22Rv1 (cell line): ENCODE measurements at regions not wholly inside any gene's neighbourhood (a gene's known extent, or its start where the extent isn't known, plus 50 kb on each side); places are given as distances from the start of the nearest gene placed in this dataset.

Experiments used
- H3K27ac ChIP-seq: fragments of 450-650 bp; 2 replicates; pipeline ENCODE4 v1.5.1; 2017
- ZFX ChIP-seq: fragments of 450-650 bp; IDR thresholded peaks from 2 replicates; pipeline ENCODE4 v1.6.1; 2017; ENCODE audit warnings: antibody characterized with exemption, borderline replicate concordance
- TF ChIP-seq, protein P1 (sequence below): fragments of 450-650 bp; IDR thresholded peaks from 2 replicates; pipeline ENCODE4 v1.5.1; 2017; ENCODE audit warnings: mild to moderate bottlenecking

GRCh38 chr17:71922439-71922838 is 198.4 kb upstream of the SOX9 start:
- H3K27ac ChIP-seq: no peak overlapping the region
- TF ChIP-seq, protein P1, sequence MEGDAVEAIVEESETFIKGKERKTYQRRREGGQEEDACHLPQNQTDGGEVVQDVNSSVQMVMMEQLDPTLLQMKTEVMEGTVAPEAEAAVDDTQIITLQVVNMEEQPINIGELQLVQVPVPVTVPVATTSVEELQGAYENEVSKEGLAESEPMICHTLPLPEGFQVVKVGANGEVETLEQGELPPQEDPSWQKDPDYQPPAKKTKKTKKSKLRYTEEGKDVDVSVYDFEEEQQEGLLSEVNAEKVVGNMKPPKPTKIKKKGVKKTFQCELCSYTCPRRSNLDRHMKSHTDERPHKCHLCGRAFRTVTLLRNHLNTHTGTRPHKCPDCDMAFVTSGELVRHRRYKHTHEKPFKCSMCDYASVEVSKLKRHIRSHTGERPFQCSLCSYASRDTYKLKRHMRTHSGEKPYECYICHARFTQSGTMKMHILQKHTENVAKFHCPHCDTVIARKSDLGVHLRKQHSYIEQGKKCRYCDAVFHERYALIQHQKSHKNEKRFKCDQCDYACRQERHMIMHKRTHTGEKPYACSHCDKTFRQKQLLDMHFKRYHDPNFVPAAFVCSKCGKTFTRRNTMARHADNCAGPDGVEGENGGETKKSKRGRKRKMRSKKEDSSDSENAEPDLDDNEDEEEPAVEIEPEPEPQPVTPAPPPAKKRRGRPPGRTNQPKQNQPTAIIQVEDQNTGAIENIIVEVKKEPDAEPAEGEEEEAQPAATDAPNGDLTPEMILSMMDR: no peak
- no peak for TF ChIP-seq ZFX

GRCh38 chr17:71926746-71927398 is 193.9 kb upstream of the SOX9 start:
- TF ChIP-seq, protein P1: no peak
- H3K27ac ChIP-seq: no peak overlapping the region

- H3K27ac ChIP-seq: no peak overlapping the region
- TF ChIP-seq ZFX: no peak
- TF ChIP-seq, protein P1: no peak
Observed at GRCh38 chr17:71933306-71933705, 187.5 kb upstream of the SOX9 start.

- TF ChIP-seq ZFX: no peak
- TF ChIP-seq, protein P1: no peak
- no peak overlapping the region for H3K27ac ChIP-seq
Observed at GRCh38 chr17:71934520-71934919, 186.3 kb upstream of the SOX9 start.

DNA sequence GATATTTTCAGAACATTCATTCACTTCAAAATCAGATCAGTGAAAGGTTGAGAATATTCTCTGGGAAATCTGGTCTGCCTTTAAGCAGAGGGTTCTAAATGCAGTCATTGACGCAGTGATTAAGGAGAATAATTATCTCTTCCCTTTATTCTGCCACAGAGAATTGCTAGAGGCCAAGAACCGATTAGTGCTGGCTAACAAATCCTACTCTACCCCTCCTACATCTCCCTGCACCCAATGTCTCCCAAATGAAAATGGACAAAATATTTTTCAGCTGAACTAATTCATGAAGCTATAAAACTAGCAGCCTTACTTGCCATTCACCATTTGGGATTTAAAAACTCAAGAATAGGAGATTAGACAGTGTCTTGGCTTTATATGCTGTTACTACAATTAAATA is 185.5 kb upstream of the SOX9 start:
- TF ChIP-seq, protein P1: no peak
- TF ChIP-seq ZFX: no peak
- no peak overlapping the region for H3K27ac ChIP-seq

- no peak overlapping the region for H3K27ac ChIP-seq
- no peak for TF ChIP-seq ZFX
- TF ChIP-seq, protein P1: no peak
Observed at GRCh38 chr17:71936977-71937376, 183.8 kb upstream of the SOX9 start.

GRCh38 chr17:71937914-71938313 is 182.9 kb upstream of the SOX9 start:
- H3K27ac ChIP-seq: no peak overlapping the region
- TF ChIP-seq, protein P1: no peak
- no peak for TF ChIP-seq ZFX
